ENCODE measurements at regions not wholly inside any gene's neighbourhood (a gene's known extent, or its start where the extent isn't known, plus 50 kb on each side); places are given as distances from the start of the nearest gene placed in this dataset.
"Not testable (repeated sequence)": the region's sequence is repeated elsewhere in the genome, so short reads cannot be mapped to it uniquely, and the experiment has no call there.

GRCh38 chr4:121582296-121582695 is 114.5 kb downstream of the ANXA5 start:
- Histone ChIP-seq H3K27me3 (ENCODE audit: control insufficient read depth in 2 of 2, insufficient read depth in 1 of 2, low read length in 1 of 2) (no peaks in the 10 kb centered on the region), H3K4me3 (ENCODE audit: low read length in 2 of 2) (no peak overlapping the region), H3K27ac (ENCODE audit: low read depth in 1 of 2, low read length in 1 of 2) (no peak overlapping the region), H3K9me3 (ENCODE audit: control insufficient read depth in 2 of 2, insufficient read depth in 1 of 2, low read length in 1 of 2) (no peaks in the 10 kb centered on the region), H3K36me3 (ENCODE audit: control insufficient read depth in 2 of 2, insufficient read depth in 2 of 2, low read length in 1 of 2) (no peaks in the 10 kb centered on the region), H3K4me1 (ENCODE audit: control insufficient read depth in 2 of 2, insufficient read depth in 2 of 2, low read length in 2 of 2) (no peaks in the 10 kb centered on the region)
- DNase-seq (ENCODE audit: low read depth in 6 of 9, low spot score in 9 of 9) = no peak

GRCh38 chr4:121575392-121575791 is 121.4 kb downstream of the ANXA5 start:
- not testable (repeated sequence) for H3K9me3 ChIP-seq (ENCODE audit: control insufficient read depth in 2 of 2, insufficient read depth in 1 of 2, low read length in 1 of 2); H3K4me1 ChIP-seq (ENCODE audit: control insufficient read depth in 2 of 2, insufficient read depth in 2 of 2, low read length in 2 of 2); H3K27ac ChIP-seq (ENCODE audit: low read depth in 1 of 2, low read length in 1 of 2); H3K27me3 ChIP-seq (ENCODE audit: control insufficient read depth in 2 of 2, insufficient read depth in 1 of 2, low read length in 1 of 2); H3K4me3 ChIP-seq (ENCODE audit: low read length in 2 of 2); DNase-seq (ENCODE audit: low read depth in 6 of 9, low spot score in 9 of 9); H3K36me3 ChIP-seq (ENCODE audit: control insufficient read depth in 2 of 2, insufficient read depth in 2 of 2, low read length in 1 of 2)
- 95% methylated on average over 3 of the region's 3 CpGs for WGBS

DNA sequence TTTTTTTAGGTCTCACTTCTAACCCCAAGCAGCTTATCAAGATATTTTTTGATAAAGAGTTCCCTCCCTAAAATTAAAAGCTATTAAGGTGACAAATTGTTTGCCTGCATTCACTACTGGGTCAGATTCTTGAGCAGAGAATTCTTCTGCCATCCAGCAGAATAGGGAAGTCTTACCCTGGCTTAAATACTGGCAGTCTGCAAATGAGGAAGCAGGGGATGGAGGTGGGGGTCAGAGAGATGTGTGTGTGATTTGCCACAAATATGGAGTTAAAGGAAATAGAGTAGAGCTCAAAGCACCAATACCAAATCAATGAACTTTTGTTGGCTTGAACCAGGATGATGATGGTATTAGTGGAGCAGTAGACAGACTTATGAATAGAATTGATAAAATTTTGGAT is 122.2 kb downstream of the ANXA5 start:
- DNase-seq (ENCODE audit: low read depth in 6 of 9, low spot score in 9 of 9) = no peak
- H3K27ac ChIP-seq (ENCODE audit: low read depth in 1 of 2, low read length in 1 of 2) = no peak overlapping the region
- no peaks in the 10 kb centered on the region for H3K27me3 ChIP-seq (ENCODE audit: control insufficient read depth in 2 of 2, insufficient read depth in 1 of 2, low read length in 1 of 2)
- no peak overlapping the region for H3K4me3 ChIP-seq (ENCODE audit: low read length in 2 of 2)
- H3K36me3 ChIP-seq (ENCODE audit: control insufficient read depth in 2 of 2, insufficient read depth in 2 of 2, low read length in 1 of 2) = no peaks in the 10 kb centered on the region
- no peaks in the 10 kb centered on the region for H3K9me3 ChIP-seq (ENCODE audit: control insufficient read depth in 2 of 2, insufficient read depth in 1 of 2, low read length in 1 of 2)
- no peaks in the 10 kb centered on the region for H3K4me1 ChIP-seq (ENCODE audit: control insufficient read depth in 2 of 2, insufficient read depth in 2 of 2, low read length in 2 of 2)

DNA sequence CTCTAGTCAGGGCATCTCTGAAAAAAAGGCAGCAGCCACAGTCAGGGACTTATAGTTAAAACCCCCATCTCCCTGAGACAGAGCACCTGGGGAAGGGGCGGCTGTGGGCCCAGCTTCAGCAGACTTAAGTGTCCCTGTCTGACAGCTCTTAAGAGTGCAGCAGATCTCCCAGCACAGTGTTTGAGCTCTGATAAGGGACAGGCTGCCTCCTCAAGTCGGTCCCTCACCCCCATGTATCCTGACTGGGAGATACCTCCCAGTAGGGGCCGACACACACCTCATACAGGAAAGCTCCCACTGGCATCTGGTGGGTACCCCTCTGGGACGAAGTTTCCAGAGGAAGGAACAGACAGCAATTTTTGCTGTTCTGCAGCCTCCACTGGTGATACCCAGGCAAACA is 129.0 kb downstream of the ANXA5 start:
- no peaks in the 10 kb centered on the region for H3K36me3 ChIP-seq (ENCODE audit: control insufficient read depth in 2 of 2, insufficient read depth in 2 of 2, low read length in 1 of 2)
- DNase-seq (ENCODE audit: low read depth in 6 of 9, low spot score in 9 of 9) = no peak
- 93% methylated on average over 4 of the region's 4 CpGs for WGBS
- H3K27ac ChIP-seq (ENCODE audit: low read depth in 1 of 2, low read length in 1 of 2) = no peak overlapping the region
- H3K9me3 ChIP-seq (ENCODE audit: control insufficient read depth in 2 of 2, insufficient read depth in 1 of 2, low read length in 1 of 2) = no peaks in the 10 kb centered on the region
- no peaks in the 10 kb centered on the region for H3K4me1 ChIP-seq (ENCODE audit: control insufficient read depth in 2 of 2, insufficient read depth in 2 of 2, low read length in 2 of 2)
- H3K27me3 ChIP-seq (ENCODE audit: control insufficient read depth in 2 of 2, insufficient read depth in 1 of 2, low read length in 1 of 2) = no peaks in the 10 kb centered on the region
- H3K4me3 ChIP-seq (ENCODE audit: low read length in 2 of 2) = no peak overlapping the region

DNA sequence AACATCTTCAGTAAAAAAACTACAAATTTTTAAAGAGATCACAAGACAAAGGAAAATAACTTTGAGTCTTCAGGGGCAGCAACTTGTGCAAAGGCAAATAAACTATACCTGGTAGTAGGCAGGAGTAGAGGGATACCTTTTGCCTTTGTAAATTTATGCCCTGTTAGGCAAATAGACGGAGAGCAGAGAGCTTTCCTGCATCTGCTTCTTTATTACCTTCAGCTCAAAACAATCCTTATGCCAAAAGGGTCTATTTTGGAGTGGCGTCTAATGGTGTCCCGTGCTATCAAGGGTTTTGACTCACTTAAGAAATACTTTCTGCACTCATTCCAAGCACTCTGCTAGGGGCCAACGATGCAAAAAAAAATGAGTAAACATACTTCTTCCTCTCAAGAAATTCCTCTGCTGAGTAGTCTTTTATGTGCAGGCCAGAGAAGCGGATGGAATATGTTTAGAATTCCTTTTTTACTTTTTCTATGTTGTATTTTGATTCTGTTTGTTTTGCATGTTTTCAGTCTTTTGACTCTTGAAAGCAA is 131.9 kb downstream of the ANXA5 start:
- H3K27ac ChIP-seq (ENCODE audit: low read depth in 1 of 2, low read length in 1 of 2) = no peak overlapping the region
- DNase-seq (ENCODE audit: low read depth in 6 of 9, low spot score in 9 of 9) = no peak
- 83% methylated on average over 5 of the region's 5 CpGs for WGBS
- no peaks in the 10 kb centered on the region for H3K36me3 ChIP-seq (ENCODE audit: control insufficient read depth in 2 of 2, insufficient read depth in 2 of 2, low read length in 1 of 2)
- no peaks in the 10 kb centered on the region for H3K27me3 ChIP-seq (ENCODE audit: control insufficient read depth in 2 of 2, insufficient read depth in 1 of 2, low read length in 1 of 2)
- no peak overlapping the region for H3K4me3 ChIP-seq (ENCODE audit: low read length in 2 of 2)
- H3K9me3 ChIP-seq (ENCODE audit: control insufficient read depth in 2 of 2, insufficient read depth in 1 of 2, low read length in 1 of 2) = no peaks in the 10 kb centered on the region
- H3K4me1 ChIP-seq (ENCODE audit: control insufficient read depth in 2 of 2, insufficient read depth in 2 of 2, low read length in 2 of 2) = no peaks in the 10 kb centered on the region

DNA sequence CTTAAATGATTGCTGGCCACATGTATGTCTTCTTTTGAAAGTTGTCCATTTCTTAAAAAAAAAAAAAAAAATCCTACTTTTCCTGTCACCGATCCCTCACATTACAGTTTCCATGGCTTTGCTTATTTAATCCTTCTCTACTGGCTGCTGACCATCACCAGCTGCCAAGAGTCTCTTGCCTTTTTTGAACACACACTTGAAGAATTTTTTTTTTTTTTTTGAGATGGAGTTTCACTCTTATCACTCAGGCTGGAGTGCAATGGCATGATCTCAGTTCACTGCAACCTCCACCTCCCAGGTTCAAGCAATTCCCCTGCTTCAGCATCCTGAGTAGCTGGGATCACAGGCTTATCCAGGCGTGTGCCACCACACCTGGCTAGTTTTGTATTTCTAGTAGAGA is 134.0 kb downstream of the ANXA5 start:
- Histone ChIP-seq H3K4me1 (ENCODE audit: control insufficient read depth in 2 of 2, insufficient read depth in 2 of 2, low read length in 2 of 2) (no peaks in the 10 kb centered on the region), H3K36me3 (ENCODE audit: control insufficient read depth in 2 of 2, insufficient read depth in 2 of 2, low read length in 1 of 2) (no peaks in the 10 kb centered on the region), H3K27me3 (ENCODE audit: control insufficient read depth in 2 of 2, insufficient read depth in 1 of 2, low read length in 1 of 2) (no peaks in the 10 kb centered on the region), H3K9me3 (ENCODE audit: control insufficient read depth in 2 of 2, insufficient read depth in 1 of 2, low read length in 1 of 2) (no peaks in the 10 kb centered on the region), H3K4me3 (ENCODE audit: low read length in 2 of 2) (no peak overlapping the region), H3K27ac (ENCODE audit: low read depth in 1 of 2, low read length in 1 of 2) (no peak overlapping the region)
- WGBS = 92% methylated on average over 2 of the region's 2 CpGs
- no peak for DNase-seq (ENCODE audit: low read depth in 6 of 9, low spot score in 9 of 9)

DNA sequence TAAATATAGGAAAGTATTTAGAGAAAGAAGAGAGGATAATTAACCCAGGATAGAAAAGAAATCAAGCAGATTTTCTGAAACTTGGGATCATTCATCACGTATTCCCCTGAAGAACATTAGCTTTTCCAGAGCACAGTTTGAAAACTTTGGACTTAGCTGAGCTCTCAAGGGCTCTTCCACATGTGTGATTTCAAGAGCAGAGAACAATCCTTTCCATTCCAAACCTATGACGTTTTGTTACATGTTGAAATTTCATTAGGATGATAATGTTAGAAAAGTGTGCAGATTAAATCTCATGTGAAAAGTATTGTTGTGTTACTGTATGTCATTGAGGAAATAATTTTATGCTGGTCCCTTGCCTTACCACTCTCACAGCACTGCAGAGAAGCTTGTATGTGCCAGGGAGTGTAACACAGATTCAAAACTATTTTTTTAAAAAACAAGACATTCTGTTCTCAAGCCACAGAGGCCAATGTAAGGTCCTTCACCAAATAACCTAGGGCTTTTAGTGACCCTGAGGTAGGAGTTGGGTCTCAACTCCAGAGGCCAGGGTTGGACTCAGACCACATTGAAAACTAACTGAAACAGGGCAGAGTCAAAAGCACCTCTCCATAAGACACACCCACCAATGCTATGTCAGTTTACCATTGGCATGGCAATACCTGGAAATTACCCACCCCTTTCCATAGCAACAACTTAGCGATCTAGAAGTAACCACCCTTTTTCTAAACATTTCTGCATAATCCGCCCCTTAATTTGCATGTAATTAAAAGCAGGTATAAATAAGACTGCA is 141.3 kb downstream of the ANXA5 start:
- H3K4me1 ChIP-seq (ENCODE audit: control insufficient read depth in 2 of 2, insufficient read depth in 2 of 2, low read length in 2 of 2) = no peaks in the 10 kb centered on the region

DNA sequence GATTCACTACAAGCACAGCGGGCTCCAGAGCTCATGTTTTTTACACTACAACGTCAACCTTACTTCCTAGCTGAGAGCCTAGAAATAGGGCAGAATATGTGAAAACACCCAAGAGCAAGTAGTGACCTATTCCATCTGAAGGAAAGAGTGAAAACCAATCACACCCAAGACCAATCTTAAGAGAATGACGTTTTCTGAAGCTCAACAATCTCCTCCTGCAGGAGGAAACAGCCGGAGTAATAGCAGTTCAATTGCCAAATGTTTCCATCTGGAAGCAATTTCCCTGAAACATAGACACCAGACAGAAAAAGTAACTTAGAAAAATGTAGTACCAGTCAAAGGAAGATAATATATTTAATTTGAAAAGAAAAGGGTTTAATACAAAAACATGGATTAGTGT is 142.4 kb downstream of the ANXA5 start:
- Histone ChIP-seq H3K4me1 (ENCODE audit: control insufficient read depth in 2 of 2, insufficient read depth in 2 of 2, low read length in 2 of 2) (no peaks in the 10 kb centered on the region), H3K9me3 (ENCODE audit: control insufficient read depth in 2 of 2, insufficient read depth in 1 of 2, low read length in 1 of 2) (peaks cover 0 to 5% of the 10 kb centered on the region in 2 donors), H3K27me3 (ENCODE audit: control insufficient read depth in 2 of 2, insufficient read depth in 1 of 2, low read length in 1 of 2) (no peaks in the 10 kb centered on the region), H3K27ac (ENCODE audit: low read depth in 1 of 2, low read length in 1 of 2) (no peak overlapping the region), H3K36me3 (ENCODE audit: control insufficient read depth in 2 of 2, insufficient read depth in 2 of 2, low read length in 1 of 2) (no peaks in the 10 kb centered on the region), H3K4me3 (ENCODE audit: low read length in 2 of 2) (no peak overlapping the region)
- DNase-seq (ENCODE audit: low read depth in 6 of 9, low spot score in 9 of 9) = no peak
- whole genome bisulfite sequencing = 79% methylated on average over 4 of the region's 4 CpGs

More for the DNA sequence above, 141.3 kb downstream of the ANXA5 start:
- Histone ChIP-seq H3K27me3 (ENCODE audit: control insufficient read depth in 2 of 2, insufficient read depth in 1 of 2, low read length in 1 of 2) (no peaks in the 10 kb centered on the region), H3K36me3 (ENCODE audit: control insufficient read depth in 2 of 2, insufficient read depth in 2 of 2, low read length in 1 of 2) (no peaks in the 10 kb centered on the region), H3K4me3 (ENCODE audit: low read length in 2 of 2) (no peak overlapping the region), H3K9me3 (ENCODE audit: control insufficient read depth in 2 of 2, insufficient read depth in 1 of 2, low read length in 1 of 2) (peaks cover 0 to 2% of the 10 kb centered on the region in 2 donors), H3K27ac (ENCODE audit: low read depth in 1 of 2, low read length in 1 of 2) (no peak overlapping the region)
- DNase-seq (ENCODE audit: low read depth in 6 of 9, low spot score in 9 of 9) = no peak
- 83% methylated on average over 4 of the region's 4 CpGs for WGBS

- Histone ChIP-seq H3K27ac (ENCODE audit: low read depth in 1 of 2, low read length in 1 of 2) (no peak overlapping the region), H3K27me3 (ENCODE audit: control insufficient read depth in 2 of 2, insufficient read depth in 1 of 2, low read length in 1 of 2) (no peaks in the 10 kb centered on the region), H3K36me3 (ENCODE audit: control insufficient read depth in 2 of 2, insufficient read depth in 2 of 2, low read length in 1 of 2) (no peaks in the 10 kb centered on the region), H3K4me1 (ENCODE audit: control insufficient read depth in 2 of 2, insufficient read depth in 2 of 2, low read length in 2 of 2) (no peaks in the 10 kb centered on the region), H3K9me3 (ENCODE audit: control insufficient read depth in 2 of 2, insufficient read depth in 1 of 2, low read length in 1 of 2) (peaks cover 0 to 5% of the 10 kb centered on the region in 2 donors), H3K4me3 (ENCODE audit: low read length in 2 of 2) (no peak overlapping the region)
- DNase-seq (ENCODE audit: low read depth in 6 of 9, low spot score in 9 of 9) = no peak
- 95% methylated on average over 1 of the region's 1 CpG for WGBS
Observed at GRCh38 chr4:121551881-121552280, 144.9 kb downstream of the ANXA5 start.
